ENCODE measurements at regions not wholly inside any gene's neighbourhood (a gene's known extent, or its start where the extent isn't known, plus 50 kb on each side); places are given as distances from the start of the nearest gene placed in this dataset.
A peak's percentile ranks its signal among the peaks of the same experiment; 100 is the strongest.
"Not testable (repeated sequence)": the region's sequence is repeated elsewhere in the genome, so short reads cannot be mapped to it uniquely, and the experiment has no call there.

DNA sequence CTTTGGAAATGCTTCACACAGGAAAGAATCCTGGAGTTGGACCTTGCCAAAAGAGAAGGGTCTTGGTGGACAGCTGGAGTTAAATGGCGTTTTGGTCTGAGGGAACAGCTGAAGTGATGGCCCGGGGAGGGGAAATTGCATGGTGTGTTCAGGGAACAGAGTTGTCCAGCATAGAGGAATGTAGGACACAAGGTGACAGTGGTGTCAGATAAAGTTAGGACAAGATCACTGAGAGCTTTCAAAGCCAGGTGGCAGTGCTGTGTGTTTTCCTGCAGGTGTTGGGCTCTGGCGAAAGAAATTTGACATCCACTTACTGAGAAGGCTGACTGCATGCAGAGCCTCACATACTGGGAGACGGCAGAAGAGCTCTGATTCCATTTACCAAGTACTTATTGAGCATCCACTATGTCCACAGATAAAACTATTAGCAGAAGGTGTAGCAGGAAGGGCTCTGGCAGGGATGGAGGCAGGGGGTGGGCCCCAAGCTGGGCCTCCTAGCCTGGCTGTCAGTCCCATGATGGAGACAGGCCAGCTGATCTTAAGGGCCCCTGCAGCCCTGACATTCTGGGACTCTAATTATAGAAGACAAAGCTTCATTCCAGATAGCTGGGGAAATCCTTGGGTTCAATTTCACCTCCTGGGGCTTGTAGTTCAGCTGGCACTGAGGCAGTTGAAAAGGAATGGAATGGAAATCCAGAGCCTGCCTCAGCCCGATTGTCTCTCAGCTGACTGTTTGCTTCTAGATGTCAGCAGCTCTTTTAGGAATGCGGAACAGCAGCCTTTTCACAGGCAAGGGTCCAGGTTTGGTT lies 150.2 kb upstream of the MAMLD1 start:
- DNase-seq (ENCODE audit: low read depth): no peak
- TF ChIP-seq, protein P1, sequence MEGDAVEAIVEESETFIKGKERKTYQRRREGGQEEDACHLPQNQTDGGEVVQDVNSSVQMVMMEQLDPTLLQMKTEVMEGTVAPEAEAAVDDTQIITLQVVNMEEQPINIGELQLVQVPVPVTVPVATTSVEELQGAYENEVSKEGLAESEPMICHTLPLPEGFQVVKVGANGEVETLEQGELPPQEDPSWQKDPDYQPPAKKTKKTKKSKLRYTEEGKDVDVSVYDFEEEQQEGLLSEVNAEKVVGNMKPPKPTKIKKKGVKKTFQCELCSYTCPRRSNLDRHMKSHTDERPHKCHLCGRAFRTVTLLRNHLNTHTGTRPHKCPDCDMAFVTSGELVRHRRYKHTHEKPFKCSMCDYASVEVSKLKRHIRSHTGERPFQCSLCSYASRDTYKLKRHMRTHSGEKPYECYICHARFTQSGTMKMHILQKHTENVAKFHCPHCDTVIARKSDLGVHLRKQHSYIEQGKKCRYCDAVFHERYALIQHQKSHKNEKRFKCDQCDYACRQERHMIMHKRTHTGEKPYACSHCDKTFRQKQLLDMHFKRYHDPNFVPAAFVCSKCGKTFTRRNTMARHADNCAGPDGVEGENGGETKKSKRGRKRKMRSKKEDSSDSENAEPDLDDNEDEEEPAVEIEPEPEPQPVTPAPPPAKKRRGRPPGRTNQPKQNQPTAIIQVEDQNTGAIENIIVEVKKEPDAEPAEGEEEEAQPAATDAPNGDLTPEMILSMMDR (IDR thresholded peaks at IDR 0.05; ENCODE audit: control insufficient read depth, extremely low read depth, insufficient read depth): peak; percentile 8; the same call in 1 of the 2 replicates
- H3K4me3 ChIP-seq (ENCODE audit: low read depth, low read length): no peak overlapping the region

DNA sequence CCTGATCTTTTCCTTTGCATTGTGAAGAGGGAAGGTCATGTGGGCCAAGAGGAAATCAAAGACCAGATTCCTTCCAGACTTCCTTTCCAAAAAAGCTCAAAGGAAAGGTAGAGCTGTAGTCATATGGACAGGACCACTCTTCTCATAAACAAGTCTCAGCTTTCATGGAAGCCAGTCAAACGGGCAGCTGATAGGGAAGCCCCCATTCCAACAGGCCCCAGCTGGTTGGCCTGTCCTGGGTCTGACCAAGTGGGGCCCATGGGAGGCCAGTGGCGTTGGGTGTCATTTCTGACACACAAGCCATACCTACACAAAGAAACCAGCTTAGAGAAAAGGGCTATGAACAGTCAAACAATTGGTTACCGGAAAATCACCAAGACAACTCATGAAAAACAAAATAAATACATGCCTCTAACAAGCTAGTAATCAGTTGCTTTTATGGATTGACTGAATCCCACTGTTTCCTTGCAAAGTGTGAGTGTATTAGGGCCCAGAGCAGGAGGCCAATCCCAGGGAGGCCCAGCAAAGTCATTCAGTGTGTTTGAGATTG lies 149.6 kb upstream of the MAMLD1 start:
- no peak for DNase-seq (ENCODE audit: low read depth)
- H3K4me3 ChIP-seq (ENCODE audit: low read depth, low read length): no peak overlapping the region
- TF ChIP-seq, protein P1 (IDR thresholded peaks at IDR 0.05; ENCODE audit: control insufficient read depth, extremely low read depth, insufficient read depth): no peak

DNA sequence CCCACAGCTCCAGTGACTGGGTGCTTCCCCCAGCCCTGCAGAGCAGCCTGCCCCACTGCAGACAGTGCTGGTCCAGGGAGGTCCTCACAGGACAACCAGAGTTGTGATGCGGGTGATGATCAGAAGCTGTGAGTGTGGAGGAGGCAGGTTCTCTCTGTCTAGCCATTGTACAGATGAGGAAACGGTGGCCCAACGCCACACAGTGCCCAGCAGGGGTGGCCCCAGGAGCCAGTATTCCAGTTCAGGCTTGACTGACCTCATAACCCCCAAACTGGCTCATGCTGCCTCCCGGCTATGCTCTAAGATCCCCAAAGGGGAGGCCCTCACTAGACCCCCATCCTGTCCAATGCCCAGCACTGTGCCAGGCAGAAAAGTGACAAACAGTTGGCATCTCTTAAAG lies 147.1 kb upstream of the MAMLD1 start:
- H3K4me3 ChIP-seq (ENCODE audit: low read depth, low read length); DNase-seq (ENCODE audit: low read depth): not testable (repeated sequence)

DNA sequence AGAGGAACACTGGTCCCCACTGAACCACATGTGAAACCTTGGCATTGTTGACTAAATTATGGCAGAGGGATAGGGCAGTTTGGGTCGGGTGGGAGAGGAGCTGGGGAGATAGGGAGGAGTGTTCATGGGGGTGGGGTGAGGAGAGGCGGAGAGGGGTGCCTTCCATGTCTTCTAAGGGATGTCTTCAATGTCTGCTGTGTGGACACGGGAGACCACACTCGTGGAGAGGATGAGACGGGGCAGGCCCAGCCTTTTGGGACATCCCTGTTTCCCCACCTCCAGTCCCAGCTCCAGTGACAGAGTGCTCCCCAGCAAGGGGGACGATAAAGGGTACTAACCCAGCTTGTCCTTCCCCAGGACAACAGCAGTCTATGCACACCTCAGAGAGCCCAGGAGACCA lies 146.4 kb upstream of the MAMLD1 start:
- H3K4me3 ChIP-seq (ENCODE audit: low read depth, low read length): no peak overlapping the region
- DNase-seq (ENCODE audit: low read depth): no peak
- TF ChIP-seq, protein P1 (IDR thresholded peaks at IDR 0.05; ENCODE audit: control insufficient read depth, extremely low read depth, insufficient read depth): no peak

DNA sequence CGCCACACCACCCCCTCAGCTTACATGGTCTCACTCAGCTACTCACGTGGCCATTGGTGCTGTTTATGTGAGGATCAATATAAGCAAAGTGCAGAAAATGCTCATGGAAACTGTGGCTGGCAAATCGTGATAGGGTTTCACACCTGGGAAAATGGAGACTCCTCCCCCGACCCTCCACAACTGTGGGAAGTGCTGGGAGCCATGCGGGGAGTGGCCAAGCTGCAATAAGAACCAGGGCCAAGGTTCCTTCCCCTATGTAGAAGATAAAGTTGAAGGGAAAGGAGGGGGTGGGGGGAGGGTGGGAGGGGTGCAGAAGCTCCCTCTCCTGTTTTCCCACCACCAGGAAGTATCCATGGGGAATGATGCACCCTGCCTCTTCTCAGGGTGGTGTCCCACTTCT lies 145.5 kb upstream of the MAMLD1 start:
- DNase-seq (ENCODE audit: low read depth): no peak
- H3K4me3 ChIP-seq (ENCODE audit: low read depth, low read length): no peak overlapping the region
- TF ChIP-seq, protein P1 (IDR thresholded peaks at IDR 0.05; ENCODE audit: control insufficient read depth, extremely low read depth, insufficient read depth): no peak

DNA sequence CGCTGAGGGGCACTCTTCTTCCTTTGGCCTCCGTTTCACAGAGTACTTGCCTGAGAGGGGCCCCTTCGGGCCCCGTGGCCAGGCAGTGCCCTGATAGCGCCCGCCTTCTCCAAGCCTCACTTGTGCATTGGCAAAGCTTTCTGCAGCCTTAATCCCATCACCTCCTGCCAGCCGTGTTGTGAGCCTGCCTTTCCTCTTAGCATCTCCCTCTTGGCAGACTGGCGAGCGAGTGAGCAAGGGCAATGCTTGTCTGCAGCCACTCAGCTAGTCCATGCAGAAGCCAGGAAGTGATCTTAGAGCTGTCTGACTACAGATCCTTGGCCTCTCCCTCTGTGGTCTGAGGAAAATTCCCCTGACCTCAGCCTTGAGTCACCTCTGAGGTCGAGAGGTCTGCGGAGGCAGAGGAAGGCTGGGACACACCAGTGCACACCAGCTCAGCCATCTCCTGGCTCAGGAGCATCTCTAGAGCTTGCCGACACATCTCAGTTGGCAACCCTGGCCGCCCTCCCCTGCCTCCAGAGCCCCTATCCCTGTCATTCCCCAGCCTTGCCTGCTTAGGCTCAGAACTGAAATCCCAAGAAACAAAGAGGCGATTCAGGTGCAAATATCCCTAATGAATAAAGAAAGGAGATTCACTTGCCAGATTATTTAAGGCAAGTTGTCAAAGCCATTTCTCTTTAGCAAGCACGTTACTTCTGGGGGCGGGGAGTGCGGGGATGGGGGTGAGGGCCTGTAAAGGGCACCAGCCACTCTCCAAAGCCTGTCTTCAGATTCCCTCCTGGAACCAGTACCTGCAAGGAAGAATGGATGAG lies 143.5 kb upstream of the MAMLD1 start:
- no peak for DNase-seq (ENCODE audit: low read depth)
- no peak overlapping the region for H3K4me3 ChIP-seq (ENCODE audit: low read depth, low read length)
- TF ChIP-seq, protein P1 (IDR thresholded peaks at IDR 0.05; ENCODE audit: control insufficient read depth, extremely low read depth, insufficient read depth): no peak

All from LNCaP clone FGC (cell line).